GM23338 (cell line): ENCODE measurements at regions not wholly inside any gene's neighbourhood (a gene's known extent, or its start where the extent isn't known, plus 50 kb on each side); places are given as distances from the start of the nearest gene placed in this dataset.

Experiments used
- CREB1 ChIP-seq: fragments of 250-450 bp; sonication (Bioruptor Pico); IDR thresholded peaks from 2 replicates; pipeline ENCODE4 v1.5.0; 2020; ENCODE audit warnings: low read depth, mild to moderate bottlenecking, moderate library complexity
- CTCF ChIP-seq, 2 experiments: fragments of 200-600 bp in 1 of 2; sonication (generic) in 1 of 2; conservative IDR thresholded peaks; 2 replicates each; pipeline versions ENCODE4 v1.5.1 to v1.6.1; 2016 to 2017; ENCODE audit warnings: antibody characterized with exemption in 2 of 2, low read depth in 2 of 2, mild to moderate bottlenecking in 2 of 2, moderate library complexity in 1 of 2
- EZH2 ChIP-seq: fragments of 200-600 bp; sonication (generic); IDR thresholded peaks from one replicate; pipeline ENCODE4 v1.8.0; 2017; ENCODE audit warnings: antibody characterized with exemption, mild to moderate bottlenecking, low read depth; ENCODE audit not compliant: unreplicated experiment
- EZH2phosphoT487 ChIP-seq: fragments of 200-600 bp; sonication (generic); IDR thresholded peaks from one replicate; pipeline ENCODE4 v1.8.1; 2018; ENCODE audit warnings: antibody characterized with exemption; ENCODE audit not compliant: unreplicated experiment
- JUNB ChIP-seq: IDR thresholded peaks from one replicate; pipeline ENCODE4 v1.6.1; 2016; ENCODE audit warnings: antibody characterized with exemption; ENCODE audit not compliant: unreplicated experiment
- POLR2AphosphoS5 ChIP-seq: IDR thresholded peaks from 2 replicates; pipeline ENCODE4 v1.6.1; 2016; ENCODE audit warnings: antibody characterized with exemption, low read depth
- REST ChIP-seq: IDR thresholded peaks from one replicate; pipeline ENCODE4 v1.6.1; 2018; ENCODE audit warnings: antibody characterized with exemption; ENCODE audit not compliant: unreplicated experiment
- STAT1 ChIP-seq: IDR thresholded peaks from one replicate; pipeline ENCODE4 v1.6.1; 2016; ENCODE audit warnings: antibody characterized with exemption; ENCODE audit not compliant: unreplicated experiment
- ZNF331 ChIP-seq: fragments of 250-450 bp; sonication (Bioruptor Pico); IDR thresholded peaks from 2 replicates; pipeline ENCODE4 v1.5.0; 2020; ENCODE audit warnings: low read depth, mild to moderate bottlenecking, moderate library complexity
- TF ChIP-seq, protein P1 (sequence below): fragments of 250-450 bp; sonication (Bioruptor Pico); IDR thresholded peaks from 2 replicates; pipeline ENCODE4 v1.5.0; 2020; ENCODE audit warnings: mild to moderate bottlenecking, moderate library complexity
- TF ChIP-seq, protein P2 (sequence below): IDR thresholded peaks from 2 replicates; pipeline ENCODE4 v1.6.1; 2016; ENCODE audit warnings: antibody characterized with exemption

DNA sequence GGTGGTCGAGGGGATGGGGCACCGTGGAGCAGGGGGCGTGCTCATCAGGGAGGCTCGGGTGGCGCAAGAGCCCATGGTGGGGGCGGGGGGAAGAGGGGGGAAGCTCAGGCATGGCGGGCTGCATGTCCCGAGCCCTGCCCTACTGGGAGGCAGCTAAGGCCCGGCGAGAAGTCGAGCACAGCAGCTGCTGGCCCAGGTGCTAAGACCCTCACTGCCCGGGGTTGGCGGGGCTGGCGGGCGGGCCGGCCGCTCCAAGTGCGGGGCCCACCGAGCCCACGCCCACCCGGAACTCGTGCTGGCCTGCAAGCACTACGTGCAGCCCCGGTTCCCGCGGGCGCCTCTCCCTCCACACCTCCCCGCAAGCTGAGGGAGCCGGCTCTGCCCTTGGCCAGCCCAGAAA is 55.0 kb upstream of the FAM171A1 start:
- no peak for TF ChIP-seq CTCF (conservative IDR thresholded peaks at IDR 0.05; ENCODE audit: low read depth in 2 of 2)
- no peak for TF ChIP-seq EZH2phosphoT487
- TF ChIP-seq EZH2 = no peak
- no peak for TF ChIP-seq REST
- no peak for TF ChIP-seq POLR2AphosphoS5
- no peak for TF ChIP-seq STAT1
- TF ChIP-seq, protein P1, sequence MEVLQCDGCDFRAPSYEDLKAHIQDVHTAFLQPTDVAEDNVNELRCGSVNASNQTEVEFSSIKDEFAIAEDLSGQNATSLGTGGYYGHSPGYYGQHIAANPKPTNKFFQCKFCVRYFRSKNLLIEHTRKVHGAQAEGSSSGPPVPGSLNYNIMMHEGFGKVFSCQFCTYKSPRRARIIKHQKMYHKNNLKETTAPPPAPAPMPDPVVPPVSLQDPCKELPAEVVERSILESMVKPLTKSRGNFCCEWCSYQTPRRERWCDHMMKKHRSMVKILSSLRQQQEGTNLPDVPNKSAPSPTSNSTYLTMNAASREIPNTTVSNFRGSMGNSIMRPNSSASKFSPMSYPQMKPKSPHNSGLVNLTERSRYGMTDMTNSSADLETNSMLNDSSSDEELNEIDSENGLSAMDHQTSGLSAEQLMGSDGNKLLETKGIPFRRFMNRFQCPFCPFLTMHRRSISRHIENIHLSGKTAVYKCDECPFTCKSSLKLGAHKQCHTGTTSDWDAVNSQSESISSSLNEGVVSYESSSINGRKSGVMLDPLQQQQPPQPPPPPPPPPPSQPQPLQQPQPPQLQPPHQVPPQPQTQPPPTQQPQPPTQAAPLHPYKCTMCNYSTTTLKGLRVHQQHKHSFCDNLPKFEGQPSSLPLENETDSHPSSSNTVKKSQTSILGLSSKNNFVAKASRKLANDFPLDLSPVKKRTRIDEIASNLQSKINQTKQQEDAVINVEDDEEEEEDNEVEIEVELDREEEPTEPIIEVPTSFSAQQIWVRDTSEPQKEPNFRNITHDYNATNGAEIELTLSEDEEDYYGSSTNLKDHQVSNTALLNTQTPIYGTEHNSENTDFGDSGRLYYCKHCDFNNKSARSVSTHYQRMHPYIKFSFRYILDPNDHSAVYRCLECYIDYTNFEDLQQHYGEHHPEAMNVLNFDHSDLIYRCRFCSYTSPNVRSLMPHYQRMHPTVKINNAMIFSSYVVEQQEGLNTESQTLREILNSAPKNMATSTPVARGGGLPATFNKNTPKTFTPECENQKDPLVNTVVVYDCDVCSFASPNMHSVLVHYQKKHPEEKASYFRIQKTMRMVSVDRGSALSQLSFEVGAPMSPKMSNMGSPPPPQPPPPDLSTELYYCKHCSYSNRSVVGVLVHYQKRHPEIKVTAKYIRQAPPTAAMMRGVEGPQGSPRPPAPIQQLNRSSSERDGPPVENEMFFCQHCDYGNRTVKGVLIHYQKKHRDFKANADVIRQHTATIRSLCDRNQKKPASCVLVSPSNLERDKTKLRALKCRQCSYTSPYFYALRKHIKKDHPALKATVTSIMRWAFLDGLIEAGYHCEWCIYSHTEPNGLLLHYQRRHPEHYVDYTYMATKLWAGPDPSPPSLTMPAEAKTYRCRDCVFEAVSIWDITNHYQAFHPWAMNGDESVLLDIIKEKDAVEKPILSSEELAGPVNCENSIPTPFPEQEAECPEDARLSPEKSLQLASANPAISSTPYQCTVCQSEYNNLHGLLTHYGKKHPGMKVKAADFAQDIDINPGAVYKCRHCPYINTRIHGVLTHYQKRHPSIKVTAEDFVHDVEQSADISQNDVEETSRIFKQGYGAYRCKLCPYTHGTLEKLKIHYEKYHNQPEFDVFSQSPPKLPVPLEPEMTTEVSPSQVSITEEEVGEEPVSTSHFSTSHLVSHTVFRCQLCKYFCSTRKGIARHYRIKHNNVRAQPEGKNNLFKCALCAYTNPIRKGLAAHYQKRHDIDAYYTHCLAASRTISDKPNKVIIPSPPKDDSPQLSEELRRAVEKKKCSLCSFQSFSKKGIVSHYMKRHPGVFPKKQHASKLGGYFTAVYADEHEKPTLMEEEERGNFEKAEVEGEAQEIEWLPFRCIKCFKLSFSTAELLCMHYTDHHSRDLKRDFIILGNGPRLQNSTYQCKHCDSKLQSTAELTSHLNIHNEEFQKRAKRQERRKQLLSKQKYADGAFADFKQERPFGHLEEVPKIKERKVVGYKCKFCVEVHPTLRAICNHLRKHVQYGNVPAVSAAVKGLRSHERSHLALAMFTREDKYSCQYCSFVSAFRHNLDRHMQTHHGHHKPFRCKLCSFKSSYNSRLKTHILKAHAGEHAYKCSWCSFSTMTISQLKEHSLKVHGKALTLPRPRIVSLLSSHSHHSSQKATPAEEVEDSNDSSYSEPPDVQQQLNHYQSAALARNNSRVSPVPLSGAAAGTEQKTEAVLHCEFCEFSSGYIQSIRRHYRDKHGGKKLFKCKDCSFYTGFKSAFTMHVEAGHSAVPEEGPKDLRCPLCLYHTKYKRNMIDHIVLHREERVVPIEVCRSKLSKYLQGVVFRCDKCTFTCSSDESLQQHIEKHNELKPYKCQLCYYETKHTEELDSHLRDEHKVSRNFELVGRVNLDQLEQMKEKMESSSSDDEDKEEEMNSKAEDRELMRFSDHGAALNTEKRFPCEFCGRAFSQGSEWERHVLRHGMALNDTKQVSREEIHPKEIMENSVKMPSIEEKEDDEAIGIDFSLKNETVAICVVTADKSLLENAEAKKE (CRISPR knock-in tag) = no peak
- TF ChIP-seq, protein P2, sequence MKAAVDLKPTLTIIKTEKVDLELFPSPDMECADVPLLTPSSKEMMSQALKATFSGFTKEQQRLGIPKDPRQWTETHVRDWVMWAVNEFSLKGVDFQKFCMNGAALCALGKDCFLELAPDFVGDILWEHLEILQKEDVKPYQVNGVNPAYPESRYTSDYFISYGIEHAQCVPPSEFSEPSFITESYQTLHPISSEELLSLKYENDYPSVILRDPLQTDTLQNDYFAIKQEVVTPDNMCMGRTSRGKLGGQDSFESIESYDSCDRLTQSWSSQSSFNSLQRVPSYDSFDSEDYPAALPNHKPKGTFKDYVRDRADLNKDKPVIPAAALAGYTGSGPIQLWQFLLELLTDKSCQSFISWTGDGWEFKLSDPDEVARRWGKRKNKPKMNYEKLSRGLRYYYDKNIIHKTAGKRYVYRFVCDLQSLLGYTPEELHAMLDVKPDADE = no peak
- TF ChIP-seq JUNB = no peak
- no peak for TF ChIP-seq CREB1 (CRISPR knock-in tag)
- no peak for TF ChIP-seq ZNF331 (CRISPR knock-in tag)
